ENCODE measurements at regions not wholly inside any gene's neighbourhood (a gene's known extent, or its start where the extent isn't known, plus 50 kb on each side); places are given as distances from the start of the nearest gene placed in this dataset.

GRCh38 chr9:109945573-109945972 lies 165.6 kb downstream of the PALM2AKAP2 start:
- peak in 1 of 2 experiments; percentile 9 for DNase-seq (ENCODE audit: low read depth in 2 of 2)

- no peak for DNase-seq (ENCODE audit: low read depth in 2 of 2)
These were observed 168.5 kb downstream of the PALM2AKAP2 start for GRCh38 chr9:109948453-109948852.

GRCh38 chr9:109950710-109951443 lies 170.9 kb downstream of the PALM2AKAP2 start:
- no peak for DNase-seq (ENCODE audit: low read depth in 2 of 2)

GRCh38 chr9:109953300-109953699 lies 173.3 kb downstream of the PALM2AKAP2 start:
- DNase-seq (ENCODE audit: low read depth in 2 of 2), result no peak

- DNase-seq (ENCODE audit: low read depth in 2 of 2), result no peak
These were observed 174.0 kb downstream of the PALM2AKAP2 start for GRCh38 chr9:109953813-109954497.

- DNase-seq (ENCODE audit: low read depth in 2 of 2), result peak in 1 of 2 experiments; percentile 12
These were observed 176.9 kb downstream of the PALM2AKAP2 start for GRCh38 chr9:109956717-109957440.

- no peak for DNase-seq (ENCODE audit: low read depth in 2 of 2)
These were observed 179.7 kb downstream of the PALM2AKAP2 start for GRCh38 chr9:109959679-109960078.

- DNase-seq (ENCODE audit: low read depth in 2 of 2), result no peak
These were observed 181.6 kb downstream of the PALM2AKAP2 start for GRCh38 chr9:109961626-109962025.

- DNase-seq (ENCODE audit: low read depth in 2 of 2), result no peak
These were observed 182.2 kb downstream of the PALM2AKAP2 start for GRCh38 chr9:109962215-109962614.

- DNase-seq (ENCODE audit: low read depth in 2 of 2), result no peak
These were observed 183.1 kb downstream of the PALM2AKAP2 start for GRCh38 chr9:109963079-109963478.

- DNase-seq (ENCODE audit: low read depth in 2 of 2), result no peak
These were observed 186.8 kb downstream of the PALM2AKAP2 start for GRCh38 chr9:109966643-109967368.

GRCh38 chr9:109967651-109968642 lies 187.9 kb downstream of the PALM2AKAP2 start:
- DNase-seq (ENCODE audit: low read depth in 2 of 2), result no peak

- no peak for DNase-seq (ENCODE audit: low read depth in 2 of 2)
These were observed 189.0 kb downstream of the PALM2AKAP2 start for GRCh38 chr9:109969011-109969410.

- DNase-seq (ENCODE audit: low read depth in 2 of 2), result no peak
These were observed 189.7 kb downstream of the PALM2AKAP2 start for GRCh38 chr9:109969573-109970237.

GRCh38 chr9:109971226-109971625 lies 191.2 kb downstream of the PALM2AKAP2 start:
- no peak for DNase-seq (ENCODE audit: low read depth in 2 of 2)

- DNase-seq (ENCODE audit: low read depth in 2 of 2), result no peak
These were observed 192.3 kb downstream of the PALM2AKAP2 start for GRCh38 chr9:109972026-109972882.

GRCh38 chr9:109973336-109973735 lies 193.3 kb downstream of the PALM2AKAP2 start:
- DNase-seq (ENCODE audit: low read depth in 2 of 2), result no peak

- no peak for DNase-seq (ENCODE audit: low read depth in 2 of 2)
These were observed 194.3 kb downstream of the PALM2AKAP2 start for GRCh38 chr9:109974143-109974917.
